WTC11 (cell line): ENCODE measurements at regions not wholly inside any gene's neighbourhood (a gene's known extent, or its start where the extent isn't known, plus 50 kb on each side); places are given as distances from the start of the nearest gene placed in this dataset.

ENCODE experiments used
- ESRRA ChIP-seq: sonication (generic); formaldehyde crosslinking; IDR thresholded peaks from 2 replicates; pipeline ENCODE4 v1.8.1; 2022; ENCODE audit warnings: mild to moderate bottlenecking, missing genetic modification reagents, borderline replicate concordance
- IRF1 ChIP-seq: sonication (generic); formaldehyde crosslinking; IDR thresholded peaks from 2 replicates; pipeline ENCODE4 v1.8.0; 2023; ENCODE audit warnings: missing genetic modification reagents
- TEAD4 ChIP-seq: sonication (generic); formaldehyde crosslinking; IDR thresholded peaks from 2 replicates; pipeline ENCODE4 v1.8.0; 2022; ENCODE audit warnings: mild to moderate bottlenecking, missing genetic modification reagents

- TF ChIP-seq TEAD4 (CRISPR knock-in tag) = no peak
- no peak for TF ChIP-seq IRF1
- TF ChIP-seq ESRRA (CRISPR knock-in tag) = no peak
Observed at GRCh38 chr14:61602733-61603077, 92.6 kb upstream of the HIF1A start.
